Adrenal gland (tissue), 5 donors: ENCODE measurements at regions not wholly inside any gene's neighbourhood (a gene's known extent, or its start where the extent isn't known, plus 50 kb on each side); places are given as distances from the start of the nearest gene placed in this dataset.

ENCODE experiments used
- POLR2A ChIP-seq, 2 donors: fragments of 450-650 bp; IDR thresholded peaks; one replicate each; pipeline ENCODE4 v1.6.1; 2017; ENCODE audit warnings: antibody characterized with exemption in 2 of 2, mild to moderate bottlenecking in 2 of 2, moderate library complexity in 1 of 2
- TF ChIP-seq, protein P1 (sequence below), 6 experiments: fragments of 450-650 bp in 4 of 6; fragments of 200-600 bp in 2 of 6; sonication (generic) in 1 of 6; IDR thresholded peaks; 1 replicate in 5 of 6; 2 replicates in 1 of 6; pipeline versions ENCODE4 v1.5.1 to v1.8.0; 2016 to 2021; ENCODE audit warnings: antibody characterized with exemption in 6 of 6, mild to moderate bottlenecking in 2 of 6, moderate library complexity in 1 of 6
- donor health status: DM: no; HTN: no; CAD: no.

DNA sequence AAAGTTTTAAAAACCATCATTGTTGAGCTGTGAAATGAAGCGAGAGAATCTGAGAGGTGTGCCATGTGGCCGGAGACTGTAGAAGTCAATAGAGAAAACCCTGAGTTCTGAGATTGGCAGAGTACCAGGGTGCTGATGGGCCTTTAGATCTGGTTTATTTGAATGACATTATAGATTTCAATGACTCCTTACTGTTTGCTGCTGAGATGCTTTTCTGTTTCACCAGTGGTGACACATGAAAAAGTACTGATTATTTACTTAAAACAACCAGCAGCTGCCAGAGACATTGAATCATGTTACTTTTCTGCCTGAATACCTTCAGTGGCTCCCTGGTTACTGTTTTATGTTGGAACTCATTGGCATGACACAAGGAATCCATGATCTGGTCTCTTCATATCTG is 602.7 kb upstream of the ZNF804A start:
- TF ChIP-seq, protein P1, sequence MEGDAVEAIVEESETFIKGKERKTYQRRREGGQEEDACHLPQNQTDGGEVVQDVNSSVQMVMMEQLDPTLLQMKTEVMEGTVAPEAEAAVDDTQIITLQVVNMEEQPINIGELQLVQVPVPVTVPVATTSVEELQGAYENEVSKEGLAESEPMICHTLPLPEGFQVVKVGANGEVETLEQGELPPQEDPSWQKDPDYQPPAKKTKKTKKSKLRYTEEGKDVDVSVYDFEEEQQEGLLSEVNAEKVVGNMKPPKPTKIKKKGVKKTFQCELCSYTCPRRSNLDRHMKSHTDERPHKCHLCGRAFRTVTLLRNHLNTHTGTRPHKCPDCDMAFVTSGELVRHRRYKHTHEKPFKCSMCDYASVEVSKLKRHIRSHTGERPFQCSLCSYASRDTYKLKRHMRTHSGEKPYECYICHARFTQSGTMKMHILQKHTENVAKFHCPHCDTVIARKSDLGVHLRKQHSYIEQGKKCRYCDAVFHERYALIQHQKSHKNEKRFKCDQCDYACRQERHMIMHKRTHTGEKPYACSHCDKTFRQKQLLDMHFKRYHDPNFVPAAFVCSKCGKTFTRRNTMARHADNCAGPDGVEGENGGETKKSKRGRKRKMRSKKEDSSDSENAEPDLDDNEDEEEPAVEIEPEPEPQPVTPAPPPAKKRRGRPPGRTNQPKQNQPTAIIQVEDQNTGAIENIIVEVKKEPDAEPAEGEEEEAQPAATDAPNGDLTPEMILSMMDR (IDR thresholded peaks at IDR 0.05), result no peak
- TF ChIP-seq POLR2A (IDR thresholded peaks at IDR 0.05), result no peak
